ENCODE measurements at regions not wholly inside any gene's neighbourhood (a gene's known extent, or its start where the extent isn't known, plus 50 kb on each side); places are given as distances from the start of the nearest gene placed in this dataset.

DNA sequence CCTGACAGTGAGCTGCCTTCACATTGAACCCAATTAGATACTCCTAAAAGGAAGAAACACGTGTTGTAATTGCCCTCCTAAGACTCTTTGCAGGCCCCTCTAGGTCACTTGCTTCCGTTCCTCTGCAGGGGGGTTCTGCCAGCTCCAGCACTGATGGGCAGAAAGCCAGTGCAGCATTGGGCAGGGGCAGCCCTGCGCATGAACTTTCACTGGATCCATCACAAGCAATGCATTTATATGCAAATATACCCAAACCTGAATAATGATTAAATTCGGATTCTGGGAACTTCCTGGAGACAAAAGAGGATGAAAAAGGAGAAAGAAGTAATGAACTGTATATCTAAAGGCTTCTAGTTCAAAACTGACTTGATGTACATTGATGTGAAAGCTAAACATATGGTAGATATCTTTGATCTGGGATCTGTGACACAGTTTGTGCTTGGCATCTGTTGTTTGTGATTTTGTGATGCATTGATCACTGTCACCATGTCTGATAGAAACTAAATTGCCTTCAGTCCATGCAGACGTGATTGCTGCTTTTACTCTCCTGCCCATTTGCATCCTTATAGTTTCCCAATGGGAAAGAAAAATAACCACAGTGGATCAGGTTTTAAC lies 313.4 kb downstream of the DEPDC1B start:
- no peak for DNase-seq (ENCODE audit: low read depth, low spot score)
- no peak for FAIRE-seq
- no peaks in the 10 kb centered on the region for H3K9me1 ChIP-seq (replicated peaks; ENCODE audit: control insufficient read depth, extremely low read depth, insufficient read depth, low read length)
- ChIA-PET POLR2A (no interaction called here), CTCF (interaction anchor here (1.0 to 3.3 kb wide), 3 partner anchors 10 to 576 kb away, joined by 4 to 11 read pairs (median 4); no protein-coding TSS in a partner anchor)
- H3K79me2 ChIP-seq (ENCODE audit: control insufficient read depth, insufficient read depth, low read length): no peaks in the 10 kb centered on the region
- intact Hi-C loops (cut with micrococcal nuclease): no loop called here
- BruUV-seq (replicated peaks): no TSS peak
- H3K36me3 ChIP-seq (ENCODE audit: control insufficient read depth in 2 of 2, extremely low read depth in 1 of 2, insufficient read depth in 2 of 2, low read length in 2 of 2): no peaks in the 10 kb centered on the region
- H3K4me3 ChIP-seq (replicated peaks in 1 of 3; ENCODE audit: insufficient read depth in 1 of 3, low read depth in 1 of 3, low read length in 3 of 3): no peak overlapping the region
- no peaks in the 10 kb centered on the region for H3K9me3 ChIP-seq (replicated peaks; ENCODE audit: control insufficient read depth, insufficient read depth, low read length)
- no peaks in the 10 kb centered on the region for H4K20me1 ChIP-seq (replicated peaks; ENCODE audit: control insufficient read depth, extremely low read depth, insufficient read depth, low read length)
- TF ChIP-seq EZH2 (IDR thresholded peaks at IDR 0.05; ENCODE audit: borderline replicate concordance, low read depth, low read length, severe bottlenecking) (no peak), POLR2AphosphoS5 (IDR thresholded peaks at IDR 0.05; ENCODE audit: insufficient read depth, low read depth, low read length) (no peak), GATA2 (IDR thresholded peaks at IDR 0.05; ENCODE audit: insufficient read depth, insufficient read length, low read depth, low read length) (no peak), JUN (IDR thresholded peaks at IDR 0.05; ENCODE audit: borderline replicate concordance, insufficient read depth, insufficient read length, low read depth) (no peak), POLR2A (IDR thresholded peaks at IDR 0.05; ENCODE audit: low read depth, low read length) (no peak), FOS (IDR thresholded peaks at IDR 0.05; ENCODE audit: borderline replicate concordance, insufficient read depth, low read length) (no peak), MYC (IDR thresholded peaks at IDR 0.05; ENCODE audit: low read depth, low read length) (no peak)
- TF ChIP-seq, protein P1, sequence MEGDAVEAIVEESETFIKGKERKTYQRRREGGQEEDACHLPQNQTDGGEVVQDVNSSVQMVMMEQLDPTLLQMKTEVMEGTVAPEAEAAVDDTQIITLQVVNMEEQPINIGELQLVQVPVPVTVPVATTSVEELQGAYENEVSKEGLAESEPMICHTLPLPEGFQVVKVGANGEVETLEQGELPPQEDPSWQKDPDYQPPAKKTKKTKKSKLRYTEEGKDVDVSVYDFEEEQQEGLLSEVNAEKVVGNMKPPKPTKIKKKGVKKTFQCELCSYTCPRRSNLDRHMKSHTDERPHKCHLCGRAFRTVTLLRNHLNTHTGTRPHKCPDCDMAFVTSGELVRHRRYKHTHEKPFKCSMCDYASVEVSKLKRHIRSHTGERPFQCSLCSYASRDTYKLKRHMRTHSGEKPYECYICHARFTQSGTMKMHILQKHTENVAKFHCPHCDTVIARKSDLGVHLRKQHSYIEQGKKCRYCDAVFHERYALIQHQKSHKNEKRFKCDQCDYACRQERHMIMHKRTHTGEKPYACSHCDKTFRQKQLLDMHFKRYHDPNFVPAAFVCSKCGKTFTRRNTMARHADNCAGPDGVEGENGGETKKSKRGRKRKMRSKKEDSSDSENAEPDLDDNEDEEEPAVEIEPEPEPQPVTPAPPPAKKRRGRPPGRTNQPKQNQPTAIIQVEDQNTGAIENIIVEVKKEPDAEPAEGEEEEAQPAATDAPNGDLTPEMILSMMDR (IDR thresholded peaks at IDR 0.05; ENCODE audit: extremely low read depth in 1 of 2, insufficient read depth in 1 of 2, low read depth in 1 of 2, low read length in 2 of 2): no peak
- no peak overlapping the region for H3K4me2 ChIP-seq (ENCODE audit: insufficient read depth, low read length)
- H3K27me3 ChIP-seq (ENCODE audit: control insufficient read depth in 2 of 2, insufficient read depth in 2 of 2, low read length in 2 of 2): no peaks in the 10 kb centered on the region
- no peak overlapping the region for H2AFZ ChIP-seq (ENCODE audit: low read depth, low read length)
- no peak overlapping the region for H3K27ac ChIP-seq (ENCODE audit: insufficient read depth, low read depth, low read length)
- dilution Hi-C loops (cut with MboI; ENCODE audit: extremely low pct_ligation_motif_present, low sequenced_read_pairs): no loop called here
- no peak overlapping the region for H3K9ac ChIP-seq (replicated peaks; ENCODE audit: extremely low read depth, insufficient read depth, low read length)
- no peaks in the 10 kb centered on the region for H3K4me1 ChIP-seq (ENCODE audit: control insufficient read depth, extremely low read depth, insufficient read depth, low read length)

Measured in endothelial cell of umbilical vein (primary cell).